ENCODE measurements at regions not wholly inside any gene's neighbourhood (a gene's known extent, or its start where the extent isn't known, plus 50 kb on each side); places are given as distances from the start of the nearest gene placed in this dataset.

DNA sequence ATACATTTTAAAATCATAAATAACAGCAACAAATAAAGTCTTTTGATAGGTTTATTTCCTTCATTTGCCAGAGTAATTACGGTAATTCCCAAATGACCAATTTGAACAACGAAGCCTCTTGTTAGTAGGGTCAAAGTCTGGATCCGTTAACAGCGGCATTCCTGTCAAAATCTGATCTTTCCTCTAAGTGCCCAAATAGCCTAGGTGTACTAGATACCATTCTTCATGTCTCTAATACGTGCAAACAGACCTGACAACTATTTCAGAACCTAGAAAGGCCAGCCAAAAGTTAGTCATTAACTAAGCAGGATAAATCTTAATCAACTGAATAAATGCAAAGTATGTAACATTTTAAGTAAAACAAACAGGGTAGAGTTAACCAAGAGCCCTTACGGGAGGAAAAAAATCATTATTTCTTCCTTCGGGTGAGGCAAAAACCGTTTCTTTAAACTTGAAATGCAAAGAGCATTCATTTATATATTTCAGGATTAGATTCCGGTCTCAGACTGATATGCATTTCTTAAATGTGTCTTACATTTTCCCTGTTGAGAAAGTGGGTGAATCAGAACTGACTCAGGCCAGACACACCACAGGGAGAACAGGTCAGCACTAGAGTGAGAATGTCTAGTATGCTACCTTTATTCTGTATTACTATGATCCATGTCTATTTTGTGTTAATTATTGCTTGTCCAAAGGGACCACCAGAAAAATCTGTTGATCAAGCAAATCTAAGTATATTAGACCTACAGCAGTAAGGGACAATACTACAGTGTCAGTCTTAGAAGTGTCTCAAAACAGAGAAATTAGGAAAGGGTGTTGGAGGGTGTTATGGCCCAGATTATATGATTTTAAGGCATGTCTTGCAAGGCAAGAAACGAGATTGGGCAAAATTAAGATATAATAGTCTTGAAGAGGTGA lies 141.5 kb upstream of the NDUFV2 start:
- no peak for DNase-seq (ENCODE audit: missing footprints)
- ATAC-seq: no peak
- intact Hi-C loops (cut with DNase I): no loop called here

DNA sequence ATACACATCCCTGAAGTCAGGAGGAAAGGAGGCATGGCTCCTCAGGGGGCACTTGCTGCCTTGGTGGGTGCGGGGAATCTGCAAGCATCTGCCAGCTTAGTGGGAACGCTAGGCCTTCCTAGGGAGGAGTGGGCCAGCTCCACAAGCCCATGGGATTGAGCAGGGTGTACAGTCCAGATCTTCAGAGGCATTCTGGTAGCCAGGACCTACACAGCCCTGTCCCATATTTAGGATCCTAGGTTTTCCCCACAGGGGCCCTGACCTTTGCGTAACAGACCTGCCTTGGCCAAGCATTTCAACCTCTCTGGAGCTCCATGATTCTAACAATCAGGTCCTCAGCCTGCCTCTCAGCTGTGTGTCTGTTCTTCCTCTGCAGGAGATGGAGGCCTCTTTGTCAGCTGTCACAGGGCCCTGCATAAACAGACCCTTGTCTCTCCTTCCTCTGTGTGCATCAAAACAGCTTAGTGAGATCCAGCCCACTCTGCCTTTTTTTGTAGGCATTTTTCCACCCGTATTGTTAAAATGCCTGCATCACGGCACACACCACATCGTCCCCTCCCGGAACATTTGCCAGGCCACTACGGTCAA lies 140.2 kb upstream of the NDUFV2 start:
- DNase-seq (ENCODE audit: missing footprints): no peak
- no peak for ATAC-seq
- intact Hi-C loops (cut with DNase I): no loop called here

DNA sequence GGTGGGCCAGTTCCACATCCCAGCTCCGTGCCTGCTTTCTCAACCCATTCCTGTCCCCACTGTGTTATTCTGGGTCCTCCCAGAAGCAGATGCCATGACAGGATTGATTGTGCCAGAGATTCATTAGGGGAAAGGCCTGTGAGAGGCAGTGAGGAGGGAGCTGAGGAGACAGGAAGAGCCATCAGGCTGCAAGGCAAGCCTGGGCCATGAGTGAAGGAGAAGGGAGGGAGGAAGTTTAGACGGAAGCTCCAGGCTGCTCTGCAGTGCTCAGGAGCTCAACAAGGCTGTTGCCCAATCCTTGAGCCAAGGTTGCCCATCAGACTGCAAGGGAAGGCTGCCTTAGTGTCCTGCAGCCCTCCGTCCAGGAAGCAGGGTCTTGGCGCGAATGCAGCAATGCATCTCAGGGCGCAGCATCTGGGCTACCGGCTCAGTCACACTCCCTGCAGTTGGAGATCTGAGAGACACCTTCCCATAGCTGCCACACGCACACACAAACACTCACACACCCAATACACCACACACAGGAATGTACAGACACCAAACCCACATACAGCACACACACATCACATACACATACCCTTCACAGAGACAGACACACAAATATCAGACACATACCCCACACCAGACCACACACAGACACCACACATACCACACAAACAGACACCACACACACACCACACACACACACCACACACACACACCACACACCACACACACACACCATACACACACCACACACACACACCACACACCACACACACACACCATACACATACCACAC lies 139.5 kb upstream of the NDUFV2 start:
- ATAC-seq (no peak), DNase-seq (ENCODE audit: missing footprints) (no peak)
- intact Hi-C loops (cut with DNase I): no loop called here

DNA sequence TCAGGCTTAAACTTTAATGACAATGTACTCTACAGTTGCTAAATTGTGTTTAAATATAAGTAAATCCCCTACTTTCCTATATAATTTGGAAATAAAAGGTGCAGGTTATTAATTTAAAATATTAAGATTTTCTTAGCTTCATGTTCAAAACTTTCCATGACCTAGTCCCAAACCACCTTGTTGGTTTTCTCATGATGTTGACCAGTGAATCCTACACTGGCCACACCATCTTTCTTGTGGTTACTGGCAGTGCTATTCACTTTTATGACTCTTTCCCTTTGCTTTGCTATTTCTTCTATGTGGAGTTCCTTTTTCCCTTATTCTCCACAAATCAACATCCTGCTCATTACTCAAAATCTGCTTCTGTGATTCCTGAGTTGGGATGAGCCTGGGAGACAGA lies 138.6 kb upstream of the NDUFV2 start:
- DNase-seq (ENCODE audit: missing footprints) (no peak), ATAC-seq (no peak)
- intact Hi-C loops (cut with DNase I): no loop called here

DNA sequence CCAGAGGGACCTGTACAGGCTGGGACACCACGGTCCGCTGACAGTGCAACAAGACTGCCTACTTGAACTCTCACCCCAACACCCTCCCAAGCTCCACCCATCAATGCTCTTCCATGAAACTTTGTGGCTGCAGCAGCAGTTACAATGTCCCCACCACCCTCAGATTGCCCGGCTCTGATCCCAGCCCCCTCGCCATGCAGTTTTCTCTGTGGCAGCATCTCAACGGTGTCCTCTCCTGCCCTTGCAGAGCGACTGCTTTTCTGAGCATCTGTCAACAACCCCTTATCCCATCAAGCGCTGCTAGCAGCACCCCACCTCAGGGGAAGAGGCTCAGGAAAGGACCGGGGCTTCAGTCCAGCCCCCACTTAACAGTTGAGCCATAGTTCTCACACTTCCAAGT lies 137.1 kb upstream of the NDUFV2 start:
- ATAC-seq (no peak), DNase-seq (ENCODE audit: missing footprints) (no peak)
- intact Hi-C loops (cut with DNase I): no loop called here

DNA sequence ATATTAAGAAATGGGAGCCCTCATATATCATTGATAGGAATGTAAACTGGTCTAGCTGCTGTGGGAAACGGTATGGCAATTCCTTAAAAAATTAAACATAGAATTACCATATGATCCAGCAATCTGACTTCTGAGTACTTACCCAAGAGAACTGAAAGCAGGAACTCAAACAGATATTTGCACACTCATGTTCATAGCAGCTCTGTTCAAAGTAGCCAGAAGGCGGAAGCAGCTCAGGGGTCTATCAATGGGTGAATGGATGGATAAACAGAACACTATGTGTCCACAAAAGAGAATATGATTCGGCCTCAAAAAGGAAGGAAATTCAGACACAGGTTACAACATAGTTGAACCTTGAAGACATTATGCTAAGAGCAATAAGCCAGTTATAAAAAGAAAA lies 135.7 kb upstream of the NDUFV2 start:
- DNase-seq (ENCODE audit: missing footprints): no peak
- ATAC-seq: no peak
- intact Hi-C loops (cut with DNase I): no loop called here

DNA sequence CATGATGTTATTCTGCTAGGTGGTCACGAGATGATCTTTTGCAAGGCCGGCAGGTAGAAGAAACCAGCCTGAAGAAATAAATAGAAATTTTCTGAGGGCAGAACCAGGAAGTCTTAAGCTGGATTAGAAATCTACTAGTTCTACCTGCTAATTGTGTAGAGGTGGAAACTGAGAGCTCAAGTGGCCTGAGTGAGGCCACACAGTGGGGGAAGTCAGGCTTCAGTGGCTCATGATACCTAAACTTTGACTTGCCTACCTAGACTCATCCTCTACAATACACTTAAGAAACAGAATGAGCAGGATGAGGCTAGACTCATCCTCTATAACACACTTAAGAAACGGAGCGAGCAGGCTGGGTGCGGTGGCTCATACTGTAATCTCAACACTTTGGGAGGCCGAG lies 134.9 kb upstream of the NDUFV2 start:
- no peak for ATAC-seq
- no peak for DNase-seq (ENCODE audit: missing footprints)
- intact Hi-C loops (cut with DNase I): no loop called here

DNA sequence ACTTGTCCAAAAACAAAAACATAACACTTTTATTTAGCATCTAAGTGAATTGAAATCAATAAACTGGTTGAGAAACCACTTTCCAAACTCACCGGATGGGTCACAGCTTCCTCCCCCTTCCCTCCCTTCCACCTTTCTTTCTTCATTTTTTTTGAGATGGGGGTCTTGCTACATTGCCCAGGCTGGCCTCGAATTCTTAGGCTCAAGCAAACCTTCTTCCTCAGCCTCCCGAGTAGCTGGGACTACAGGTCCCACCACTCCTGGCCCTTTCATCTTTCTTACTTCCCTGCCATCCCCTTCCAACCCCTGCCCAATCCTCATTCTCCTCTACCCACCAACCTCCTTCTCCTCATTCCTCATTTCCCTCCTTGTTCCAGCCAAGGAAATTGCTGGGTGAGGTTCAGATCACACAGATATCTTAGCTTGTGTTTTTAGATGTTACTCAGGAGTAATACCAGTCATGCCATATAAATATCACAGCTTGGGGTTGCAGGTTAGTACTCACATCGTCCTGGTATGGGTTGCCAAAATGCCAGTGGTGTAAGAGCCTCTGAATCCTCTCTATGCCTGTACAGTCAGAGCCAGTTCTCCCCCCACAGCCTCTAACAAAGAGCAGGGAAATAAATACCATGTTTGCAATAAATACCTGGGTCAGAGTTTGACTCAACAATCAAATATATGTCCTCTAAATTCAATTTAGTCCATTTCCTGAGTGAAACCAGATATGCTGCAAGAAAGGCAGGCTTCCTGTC lies 132.7 kb upstream of the NDUFV2 start:
- intact Hi-C loops (cut with DNase I): no loop called here
- DNase-seq (ENCODE audit: missing footprints): no peak

DNA sequence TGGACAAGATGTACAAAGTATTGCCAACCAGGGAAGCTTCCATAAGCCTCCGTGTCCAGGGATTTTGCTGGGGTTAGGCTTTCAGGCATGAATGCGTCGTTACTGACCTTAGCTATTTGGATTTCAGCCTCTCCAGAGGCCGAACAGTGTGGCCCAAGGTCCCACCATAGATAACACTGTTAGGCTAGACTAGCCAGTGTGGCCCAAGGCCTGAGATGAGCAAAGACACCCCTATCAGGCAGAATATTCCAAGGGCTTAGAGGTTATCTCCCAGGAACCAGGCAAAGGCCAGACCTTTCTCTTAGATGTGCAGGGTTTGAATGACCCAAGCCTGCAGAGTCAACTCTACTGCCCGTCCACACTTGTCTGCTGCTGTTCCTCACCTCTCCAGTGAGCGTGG lies 131.7 kb upstream of the NDUFV2 start:
- intact Hi-C loops (cut with DNase I): no loop called here
- ATAC-seq (no peak), DNase-seq (ENCODE audit: missing footprints) (no peak)

More for the DNA sequence above, 132.7 kb upstream of the NDUFV2 start:
- ATAC-seq: no peak

DNA sequence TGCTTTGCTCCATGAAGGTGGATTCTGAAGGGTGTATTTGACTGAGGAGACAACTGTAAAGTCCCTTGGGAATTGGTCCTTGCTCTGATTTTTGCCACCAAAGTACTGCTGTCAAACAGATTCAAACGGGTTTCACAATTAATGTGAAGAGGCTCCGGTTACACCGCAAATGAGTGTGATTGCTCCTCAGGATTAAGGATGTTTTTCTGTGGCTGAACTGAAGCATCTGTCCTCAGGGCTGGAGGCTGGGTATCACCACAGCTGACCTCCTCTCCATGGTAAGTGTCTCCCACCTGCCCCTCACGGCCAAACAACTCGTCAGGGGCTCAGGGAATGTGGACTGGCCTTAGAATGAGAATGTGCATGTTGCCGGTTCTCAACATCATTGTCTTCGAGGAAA lies 130.4 kb upstream of the NDUFV2 start:
- no peak for ATAC-seq
- DNase-seq (ENCODE audit: missing footprints): no peak
- intact Hi-C loops (cut with DNase I): no loop called here

DNA sequence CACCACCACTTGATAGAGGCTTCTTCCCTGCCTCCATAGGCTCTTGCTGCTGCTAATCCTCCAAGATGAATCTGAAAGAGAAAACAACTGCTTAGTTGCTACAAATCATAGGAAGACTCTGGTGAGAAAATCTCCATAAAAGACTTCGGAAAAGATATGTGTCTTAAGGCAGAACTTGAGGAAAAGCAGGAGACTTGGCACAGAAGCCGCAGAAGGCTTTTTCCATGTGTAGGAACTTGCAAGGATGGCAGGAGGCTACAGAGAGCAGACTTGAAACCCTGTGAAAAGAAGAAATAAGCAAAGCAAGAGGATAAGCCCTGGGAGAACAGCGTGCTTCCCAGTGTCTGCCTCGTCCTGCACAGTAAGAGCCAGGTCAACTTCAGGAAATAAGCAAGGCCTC lies 128.2 kb upstream of the NDUFV2 start:
- no peak for DNase-seq (ENCODE audit: missing footprints)
- intact Hi-C loops (cut with DNase I): no loop called here
- ATAC-seq: no peak

DNA sequence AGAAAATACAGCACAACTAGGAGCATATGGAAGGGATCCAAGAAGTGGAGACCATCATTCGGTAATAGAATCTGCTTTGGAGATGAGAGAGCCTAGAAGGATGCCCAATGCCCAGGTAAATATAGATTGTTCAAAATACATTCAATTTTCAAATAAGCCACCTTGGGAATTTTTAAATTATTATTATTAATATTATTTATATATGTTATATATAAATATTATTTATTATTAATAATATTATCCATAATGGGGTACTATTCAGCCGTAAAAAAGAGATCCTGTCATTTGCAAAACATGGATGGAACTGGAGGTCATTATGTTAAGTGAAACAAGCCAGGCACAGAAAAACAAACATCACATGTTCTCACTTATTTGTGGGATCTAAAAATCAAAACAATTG lies 127.8 kb upstream of the NDUFV2 start:
- intact Hi-C loops (cut with DNase I): no loop called here
- no peak for DNase-seq (ENCODE audit: missing footprints)

DNA sequence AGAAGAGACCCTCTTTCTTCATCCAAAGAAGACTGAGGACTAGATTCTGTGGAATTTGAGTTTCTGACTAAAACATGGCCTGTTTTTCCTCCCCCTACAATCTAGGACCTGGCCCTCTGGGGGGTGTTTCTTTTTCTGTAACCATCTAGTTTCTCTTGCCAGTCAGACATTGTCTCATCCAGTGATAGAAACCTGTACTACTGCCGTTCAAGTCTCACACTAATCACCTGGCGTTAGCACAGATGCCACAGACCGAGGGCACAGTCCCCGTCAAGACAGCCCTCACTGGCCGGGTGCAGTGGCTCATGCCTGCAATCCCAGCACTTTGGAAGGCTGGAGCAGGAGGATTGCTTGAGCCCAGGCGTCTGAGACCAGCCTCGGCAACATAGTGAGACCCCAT lies 126.9 kb upstream of the NDUFV2 start:
- intact Hi-C loops (cut with DNase I): no loop called here
- ATAC-seq (no peak), DNase-seq (ENCODE audit: missing footprints) (no peak)

More for the DNA sequence above, 127.8 kb upstream of the NDUFV2 start:
- ATAC-seq: no peak

DNA sequence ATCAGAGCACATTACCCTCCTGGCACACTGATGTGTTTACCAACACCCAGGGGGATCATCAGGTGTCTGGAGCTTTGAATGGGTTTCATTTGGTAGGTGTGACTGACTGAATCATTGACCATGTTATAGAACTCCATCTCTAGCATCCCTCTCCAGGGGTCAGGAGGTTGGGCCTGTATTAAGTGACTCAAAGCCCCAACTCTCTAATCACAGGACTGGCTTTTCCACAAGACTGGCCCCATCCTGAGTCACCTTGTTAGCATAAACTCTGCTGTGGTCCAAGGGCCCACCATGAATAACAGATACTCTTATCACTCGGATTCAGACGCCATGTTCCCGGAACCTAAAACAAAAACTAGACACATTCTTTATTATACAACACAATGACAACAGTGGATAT lies 125.9 kb upstream of the NDUFV2 start:
- intact Hi-C loops (cut with DNase I): no loop called here
- ATAC-seq (no peak), DNase-seq (ENCODE audit: missing footprints) (no peak)

DNA sequence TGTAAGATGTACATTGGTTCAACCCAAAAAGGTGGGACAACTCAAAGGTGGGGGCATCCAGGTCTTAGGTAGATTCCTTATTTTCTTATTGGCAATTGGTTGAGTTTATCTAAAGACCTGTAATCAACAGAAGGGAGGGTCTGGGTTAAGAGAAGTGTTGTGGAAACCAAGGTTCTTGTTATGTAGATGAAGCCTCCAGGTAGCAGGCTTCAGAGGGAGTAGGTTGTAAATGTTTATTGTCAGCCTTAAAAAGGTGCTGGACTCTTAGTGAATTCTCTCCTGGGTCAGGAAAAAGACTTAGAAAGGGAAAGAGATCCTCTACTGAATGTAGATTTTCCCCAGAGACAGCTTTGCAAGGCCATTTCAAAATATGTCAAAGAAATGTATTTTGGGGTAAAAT lies 125.3 kb upstream of the NDUFV2 start:
- ATAC-seq (no peak), DNase-seq (ENCODE audit: missing footprints) (no peak)
- intact Hi-C loops (cut with DNase I): no loop called here

DNA sequence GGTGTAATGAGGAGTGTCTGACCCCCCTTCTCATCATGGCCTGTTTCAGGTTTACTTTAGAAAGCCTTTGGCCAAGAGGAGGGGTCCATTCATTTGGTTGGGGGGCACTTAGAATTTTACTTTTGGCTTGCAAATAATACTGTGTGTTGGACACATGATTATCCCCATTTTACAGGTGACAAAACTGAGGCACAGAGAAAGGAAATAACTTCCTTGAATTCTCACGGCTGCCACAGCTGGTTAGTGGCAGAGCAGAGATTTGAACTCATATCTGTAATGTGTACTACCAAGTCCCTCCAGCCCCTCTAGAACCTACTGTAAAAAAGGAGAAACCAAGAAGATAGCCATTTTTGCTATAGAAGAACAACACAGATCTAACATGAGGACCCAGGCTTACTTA lies 124.8 kb upstream of the NDUFV2 start:
- DNase-seq (ENCODE audit: missing footprints): no peak
- intact Hi-C loops (cut with DNase I): no loop called here
- no peak for ATAC-seq

DNA sequence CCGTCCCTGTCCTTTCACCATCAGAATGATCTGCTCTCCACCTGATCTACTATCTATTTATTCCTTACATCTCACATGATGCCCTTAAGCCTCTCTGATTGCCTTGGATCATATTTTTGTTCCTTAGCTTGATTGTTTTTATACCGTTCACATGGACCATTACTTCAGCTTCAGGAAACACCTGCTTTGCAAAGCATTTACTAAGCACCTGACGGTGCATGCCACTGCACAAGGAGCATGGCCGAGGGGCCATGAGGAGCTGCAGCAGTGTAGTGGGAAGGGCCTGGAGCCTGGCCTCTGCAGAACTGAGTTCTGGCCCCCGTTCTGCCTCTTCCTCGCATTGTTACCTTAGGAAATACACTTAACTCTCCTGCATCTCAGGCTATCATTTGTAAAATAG lies 124.1 kb upstream of the NDUFV2 start:
- intact Hi-C loops (cut with DNase I): no loop called here
- no peak for ATAC-seq
- DNase-seq (ENCODE audit: missing footprints): no peak

DNA sequence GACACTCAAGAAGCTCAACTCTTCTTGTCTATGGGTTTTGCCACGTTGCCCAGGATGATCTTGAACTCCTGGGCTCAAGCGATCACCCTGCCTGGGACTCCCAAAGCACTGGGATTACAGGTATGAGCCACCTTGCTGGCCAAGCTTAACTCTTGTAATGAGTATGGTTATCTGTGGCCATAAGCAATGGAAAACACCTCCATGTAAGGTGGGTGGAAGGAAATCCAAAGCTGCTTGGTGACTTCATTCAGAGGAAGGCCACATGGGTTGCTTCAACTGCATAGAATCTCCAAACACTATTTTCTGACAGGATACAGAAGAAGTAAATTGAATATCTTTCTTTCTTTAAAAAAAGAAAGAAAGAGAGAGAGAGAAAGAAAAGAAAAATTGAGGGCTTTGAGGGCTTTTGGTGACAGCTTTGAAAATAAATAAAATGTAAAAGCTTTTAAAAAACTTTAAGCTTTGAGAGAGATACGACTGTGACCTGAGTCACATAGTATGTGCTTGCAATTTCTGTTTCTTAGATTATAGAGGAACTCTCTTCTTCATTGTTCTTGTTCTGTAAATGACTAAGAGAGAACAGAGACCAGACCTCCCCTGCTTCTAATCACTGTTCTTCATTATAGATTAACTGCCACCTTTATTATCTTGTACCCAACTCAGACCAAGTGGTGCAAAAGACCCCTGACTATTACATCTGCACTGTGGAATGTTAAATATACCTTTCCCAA lies 123.1 kb upstream of the NDUFV2 start:
- ATAC-seq (no peak), DNase-seq (ENCODE audit: missing footprints) (no peak)
- intact Hi-C loops (cut with DNase I): no loop called here

DNA sequence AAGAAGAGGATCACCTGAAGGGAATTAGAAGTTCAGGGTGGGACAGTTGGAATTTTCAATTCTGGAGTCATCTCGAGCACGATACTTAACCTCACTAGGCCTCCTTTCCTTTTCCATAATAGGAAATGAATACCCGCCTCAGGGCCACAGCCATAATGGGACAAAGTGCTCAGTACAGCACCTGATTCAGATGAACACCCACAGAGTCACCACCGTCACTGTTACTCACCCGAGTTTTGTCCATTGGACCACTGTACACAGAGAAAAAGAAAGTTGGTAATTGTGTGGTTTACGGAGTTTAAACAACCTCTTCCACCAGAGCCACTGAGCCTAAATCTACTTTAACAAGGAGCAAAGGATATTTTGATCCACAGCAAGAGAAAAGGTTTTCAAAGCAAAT lies 122.0 kb upstream of the NDUFV2 start:
- ATAC-seq (no peak), DNase-seq (ENCODE audit: missing footprints) (no peak)
- intact Hi-C loops (cut with DNase I): no loop called here
